ENCODE measurements at regions not wholly inside any gene's neighbourhood (a gene's known extent, or its start where the extent isn't known, plus 50 kb on each side); places are given as distances from the start of the nearest gene placed in this dataset.

DNA sequence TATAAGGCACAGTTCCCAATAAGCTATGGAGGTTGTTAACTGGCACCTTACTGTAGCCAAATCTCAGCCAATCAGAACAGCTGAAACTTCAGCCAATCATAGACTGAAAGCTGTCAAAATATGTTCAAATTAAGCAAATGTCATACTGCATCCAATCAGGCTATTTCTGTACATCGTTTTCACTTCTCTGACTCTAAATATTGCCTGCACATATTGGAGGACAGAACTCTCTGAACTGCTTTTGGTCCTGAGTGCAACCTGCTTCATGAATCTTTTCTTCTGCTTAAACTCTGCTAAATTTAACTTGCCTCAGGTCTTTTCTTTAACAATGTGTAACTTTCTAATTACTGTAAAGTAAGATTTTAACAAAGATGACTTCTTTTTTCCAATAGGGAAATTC is 1198.9 kb upstream of the PCDH7 start:
- DNase-seq, result no peak

DNA sequence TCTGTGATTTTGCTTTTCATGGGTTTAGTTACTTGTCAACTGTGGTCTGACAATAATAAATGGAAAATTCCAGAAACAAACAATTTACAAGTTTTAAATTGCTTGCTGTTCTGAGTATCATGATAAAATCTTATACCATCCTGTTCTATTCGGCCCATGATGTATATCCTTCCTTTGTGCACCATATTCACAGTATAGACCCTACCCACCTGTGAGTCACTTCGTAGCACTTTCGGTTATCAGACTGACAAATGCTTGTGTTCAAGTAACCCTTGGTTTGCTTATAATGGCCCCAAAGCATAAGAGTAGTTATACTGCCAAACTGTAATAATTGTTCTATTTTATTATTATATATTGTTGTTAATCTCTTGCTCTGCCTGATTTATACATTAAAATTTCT is 1183.4 kb upstream of the PCDH7 start:
- no peak for DNase-seq

DNA sequence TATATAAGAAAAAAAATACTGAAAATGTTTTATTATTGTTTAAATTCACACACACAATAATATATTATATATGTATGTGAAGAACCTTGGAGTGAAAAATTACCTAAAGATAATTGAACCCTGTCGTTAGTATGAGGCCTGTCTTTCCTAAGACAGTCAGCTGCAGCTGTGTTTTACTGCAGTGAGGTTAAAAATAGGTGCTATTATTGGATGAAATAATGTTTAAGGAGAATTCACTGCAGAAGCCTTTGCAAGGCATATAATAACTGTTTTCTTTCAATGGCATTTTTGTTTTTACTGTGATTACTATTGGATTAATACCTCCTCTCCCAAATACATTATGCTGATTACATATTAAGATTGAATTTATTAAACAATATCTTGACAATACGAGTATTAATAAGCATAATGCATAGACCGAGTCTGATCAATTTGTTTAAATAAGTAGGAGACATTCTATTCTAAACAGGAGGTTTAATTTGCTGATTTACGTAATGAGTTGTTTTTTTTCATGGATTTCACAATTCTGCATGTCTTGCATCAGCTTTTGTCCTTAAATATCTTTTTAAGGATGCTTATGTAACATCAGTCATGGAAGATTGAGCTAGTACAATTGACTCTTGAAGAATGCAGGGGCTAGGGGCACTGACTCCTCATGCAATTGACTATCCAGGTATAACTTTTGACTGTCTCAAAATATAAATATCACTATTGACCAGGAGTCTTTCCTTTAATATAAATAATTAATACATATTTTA is 1181.1 kb upstream of the PCDH7 start:
- DNase-seq, result no peak

DNA sequence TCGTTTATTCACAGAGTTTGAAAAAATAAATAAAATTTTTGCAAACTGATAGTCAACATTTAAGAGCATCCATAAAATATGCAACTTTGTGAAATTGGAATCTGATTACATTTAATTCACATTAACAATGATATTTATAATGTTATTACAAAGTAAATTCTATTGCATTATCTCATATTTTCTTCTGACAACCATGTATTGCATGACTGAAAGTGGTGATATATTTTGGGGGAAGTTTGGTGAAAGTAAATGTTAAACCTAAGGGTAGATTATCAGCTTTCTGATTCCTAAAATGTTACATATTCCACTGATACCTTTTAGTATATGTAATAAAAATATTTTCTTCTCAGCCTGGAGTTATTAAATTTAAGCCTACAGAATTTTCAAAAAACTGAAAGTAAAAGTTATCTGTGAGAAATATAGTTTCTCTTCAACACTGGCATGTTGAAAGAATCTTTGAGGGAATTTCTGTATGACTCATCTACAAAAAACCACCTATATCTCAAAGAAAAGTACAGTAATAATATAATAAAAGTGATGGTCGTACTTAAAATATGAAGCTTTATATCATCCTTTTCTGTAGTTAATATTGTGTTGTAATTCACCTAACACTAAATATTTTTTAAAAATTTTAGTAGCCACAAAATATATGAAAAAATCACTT is 1179.6 kb upstream of the PCDH7 start:
- DNase-seq, result no peak

DNA sequence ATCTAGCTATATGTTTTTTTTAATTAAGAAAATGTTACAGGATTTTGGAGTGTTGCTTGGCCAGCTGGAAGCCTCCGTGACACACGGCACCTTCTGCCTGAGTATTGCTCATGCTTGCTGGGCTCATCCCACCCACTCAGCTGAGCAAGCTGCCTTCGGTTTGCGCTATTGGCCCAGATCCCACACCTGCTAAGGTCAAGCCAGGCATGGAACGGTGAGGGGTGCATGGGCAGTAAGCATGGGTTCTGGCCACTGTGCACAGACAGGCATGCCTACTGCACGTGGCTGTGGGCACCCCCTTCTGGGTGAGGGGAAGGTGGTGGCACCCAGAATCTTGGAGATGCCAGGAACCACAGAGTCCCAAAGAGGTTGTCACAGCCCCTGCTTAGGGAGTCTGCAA is 1178.4 kb upstream of the PCDH7 start:
- no peak for DNase-seq

DNA sequence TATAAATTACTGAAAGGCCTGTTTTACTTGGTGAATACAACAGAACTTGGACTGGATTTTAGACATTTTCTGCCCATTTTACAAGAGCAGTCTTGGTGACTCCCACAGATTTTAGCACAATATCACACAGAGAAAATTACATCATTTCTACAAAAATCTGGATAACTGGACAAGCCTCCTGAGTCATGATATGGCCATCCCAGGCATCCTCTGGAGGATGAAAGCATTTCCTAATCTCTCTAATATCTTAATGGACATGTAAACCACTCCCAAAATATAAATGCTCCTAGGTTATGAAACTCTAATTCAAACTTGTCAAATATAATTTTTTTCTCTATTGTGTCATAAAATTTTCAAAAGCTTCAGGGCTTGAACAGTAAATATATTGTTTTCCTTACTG is 1170.8 kb upstream of the PCDH7 start:
- no peak for DNase-seq

DNA sequence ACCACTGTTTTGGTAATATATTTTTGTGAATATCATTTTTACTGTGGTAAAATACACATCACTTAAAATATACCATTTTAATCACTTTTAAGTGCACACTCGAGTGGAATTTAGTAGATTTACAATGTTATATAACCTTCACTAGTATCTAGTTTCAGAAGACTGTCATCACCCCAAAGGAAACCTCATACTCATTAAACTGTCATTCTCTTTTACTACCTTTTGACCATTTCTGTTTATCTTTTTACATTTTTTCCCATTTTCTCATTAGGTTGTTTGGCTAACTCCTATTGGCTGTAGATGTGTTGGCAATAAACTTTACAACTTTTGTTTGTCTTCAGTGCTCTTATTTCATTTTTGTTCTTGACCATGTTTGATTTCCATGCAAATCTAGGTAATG is 1168.3 kb upstream of the PCDH7 start:
- DNase-seq, result no peak

DNA sequence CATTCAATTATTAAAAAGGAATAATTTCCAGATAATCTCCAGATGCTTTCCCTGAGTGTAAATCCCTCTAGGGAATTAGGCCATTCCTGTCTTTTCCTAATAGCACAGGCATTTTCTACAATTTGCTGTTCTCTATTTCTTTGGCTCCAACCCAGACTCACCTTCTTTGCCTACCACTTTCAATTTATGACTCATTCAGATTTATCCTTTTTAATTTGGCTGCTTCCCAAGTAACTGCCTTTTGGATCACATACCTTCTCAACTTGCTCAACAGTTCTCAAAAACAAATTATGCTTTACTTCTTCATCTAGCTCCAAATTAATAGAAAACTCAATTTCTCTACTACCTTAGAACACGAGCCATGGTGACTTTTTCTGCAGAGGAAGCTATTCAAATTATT is 1166.3 kb upstream of the PCDH7 start:
- DNase-seq, result no peak

DNA sequence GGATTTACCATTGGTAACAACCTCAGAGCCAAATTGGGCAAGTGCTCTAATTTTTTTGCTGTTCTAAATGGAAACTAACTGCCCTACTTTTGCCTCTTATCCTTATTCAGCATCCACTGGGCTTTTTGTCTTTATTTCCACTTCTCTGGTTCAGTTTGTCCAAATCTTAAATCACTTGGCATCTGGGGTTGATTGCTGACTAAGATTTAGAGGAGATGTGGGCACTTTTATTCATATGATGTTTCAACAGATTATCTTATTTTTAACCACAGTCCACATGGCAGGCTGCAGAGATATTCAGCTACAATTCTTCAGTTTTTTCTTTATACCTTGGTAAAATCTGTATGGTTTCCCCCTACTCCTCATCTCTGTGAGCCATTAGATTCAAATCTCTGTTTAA is 1161.4 kb upstream of the PCDH7 start:
- DNase-seq, result no peak

DNA sequence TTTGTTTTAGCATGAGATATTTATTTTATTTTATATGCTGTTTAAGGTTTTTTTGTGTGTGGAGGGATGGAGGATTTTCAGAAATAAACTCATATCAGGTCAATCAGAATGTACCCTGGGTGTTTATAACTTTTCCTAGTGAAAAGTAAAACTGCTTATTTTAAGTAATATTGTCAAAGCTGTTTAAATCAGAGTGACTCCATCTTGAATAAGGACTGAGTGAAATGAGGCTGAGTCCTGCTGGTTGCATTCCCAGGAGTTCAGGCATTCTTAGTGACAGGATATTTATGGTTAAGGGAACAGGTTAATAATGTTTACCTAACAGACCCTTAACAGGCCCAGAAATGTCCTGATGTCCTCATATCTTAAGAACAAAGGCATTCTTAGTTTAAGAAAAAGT is 1160.9 kb upstream of the PCDH7 start:
- DNase-seq, result no peak

DNA sequence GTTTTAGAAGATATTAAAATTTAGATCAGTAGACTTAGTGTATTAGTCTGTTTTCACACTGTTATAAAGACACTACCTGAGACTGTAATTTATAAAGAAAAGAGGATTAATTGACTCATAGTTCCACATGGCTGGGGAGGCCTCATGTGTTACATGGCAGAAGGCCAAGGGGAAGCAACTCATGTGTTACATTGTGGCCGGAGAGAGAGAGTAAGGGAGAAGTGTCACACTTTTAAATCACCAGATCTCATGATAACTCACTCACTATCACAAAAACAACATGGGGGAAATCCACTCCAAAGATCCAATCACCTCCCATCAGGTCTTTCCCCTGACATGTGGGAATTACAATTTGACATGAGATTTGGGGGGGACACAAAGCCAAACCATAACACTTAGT is 1159.7 kb upstream of the PCDH7 start:
- DNase-seq, result no peak

DNA sequence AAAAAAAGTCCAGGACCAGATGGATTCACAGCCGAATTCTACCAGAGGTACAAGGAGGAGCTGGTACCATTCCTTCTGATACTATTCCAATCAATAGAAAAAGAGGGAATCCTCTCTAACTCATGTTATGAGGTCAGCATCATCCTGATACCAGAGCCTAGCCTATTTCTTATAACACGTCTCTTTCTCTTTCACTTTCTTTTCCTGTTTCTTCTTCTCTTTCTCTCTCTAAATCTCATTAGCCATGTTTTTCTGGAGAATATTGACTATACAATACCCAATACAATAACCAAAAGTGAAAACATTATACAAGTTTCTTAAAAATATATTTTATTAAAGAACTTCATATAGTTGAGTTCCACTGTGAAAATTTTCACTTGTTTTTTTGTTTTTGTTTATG is 1154.9 kb upstream of the PCDH7 start:
- no peak for DNase-seq

DNA sequence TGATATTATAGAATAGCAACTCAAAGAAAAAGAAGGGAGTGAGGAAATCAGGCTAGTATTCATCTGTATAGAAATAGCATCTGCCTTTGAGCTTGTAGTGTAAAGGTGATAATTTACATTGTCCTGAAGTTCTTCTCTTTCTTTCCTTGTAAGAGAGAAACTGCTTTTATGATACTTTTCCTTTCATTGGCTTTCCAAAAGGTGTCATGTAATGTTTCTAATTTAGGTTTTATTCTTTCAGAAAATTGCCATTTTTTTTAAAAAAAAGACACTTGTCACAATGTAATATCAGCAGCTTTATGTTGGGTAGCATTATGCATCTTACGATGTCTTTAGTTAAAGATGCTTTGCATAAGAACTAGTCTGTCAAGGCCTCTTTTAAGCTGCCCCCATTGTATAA is 1153.8 kb upstream of the PCDH7 start:
- no peak for DNase-seq

DNA sequence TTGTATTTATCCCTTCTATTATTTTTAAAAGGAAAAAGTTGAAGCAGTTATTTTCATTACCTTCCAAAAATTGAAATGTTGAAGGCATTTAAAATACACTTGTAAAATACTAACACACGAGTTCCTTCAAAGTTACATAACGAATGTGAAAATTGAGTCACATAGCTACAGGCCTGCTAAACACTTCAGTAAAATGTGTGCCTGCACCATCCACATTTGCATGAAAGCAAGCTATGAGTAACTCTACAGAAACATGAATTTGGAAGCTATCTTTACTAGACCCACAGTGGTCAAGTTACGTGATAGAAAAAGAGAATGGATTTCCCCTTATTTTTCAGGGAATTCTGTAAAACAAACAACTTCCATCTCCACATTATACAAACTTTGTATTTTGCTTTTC is 1148.8 kb upstream of the PCDH7 start:
- DNase-seq, result no peak

DNA sequence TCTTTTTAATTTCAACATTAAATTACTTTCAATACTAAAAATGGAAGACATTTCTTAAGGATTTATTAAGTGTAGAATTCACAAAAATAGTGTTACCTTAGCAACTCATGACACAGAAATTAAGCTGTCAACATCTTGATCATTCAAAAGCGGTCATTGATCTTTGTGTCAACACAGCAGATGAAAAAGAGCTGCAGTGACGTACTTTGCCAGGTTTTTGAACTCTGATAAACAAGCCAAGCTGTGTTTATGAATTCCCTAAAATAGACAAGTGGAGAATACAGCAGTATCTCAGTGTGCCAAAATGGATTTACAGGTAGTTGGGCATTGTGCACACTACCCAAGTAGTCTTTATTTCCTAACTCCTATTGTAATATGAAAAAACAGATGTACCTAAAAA is 1141.8 kb upstream of the PCDH7 start:
- no peak for DNase-seq

DNA sequence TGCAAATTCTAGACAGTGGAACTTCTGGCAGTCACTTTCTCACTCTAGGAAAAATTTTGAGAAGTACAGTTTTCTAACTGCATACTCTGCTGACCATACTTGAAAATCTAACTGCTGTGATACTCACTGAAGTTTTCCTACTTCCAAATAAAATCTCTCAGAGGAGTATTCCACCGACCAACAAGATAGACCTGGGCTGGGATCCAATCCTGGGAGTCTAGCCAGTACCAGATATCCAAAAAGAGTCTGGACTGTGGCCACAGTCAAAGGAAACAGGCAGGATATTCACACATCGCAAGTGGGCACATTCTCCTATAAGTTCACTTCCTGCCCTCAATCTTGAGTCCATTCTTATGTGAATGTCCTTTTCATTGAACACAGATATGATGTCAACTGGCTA is 1138.7 kb upstream of the PCDH7 start:
- no peak for DNase-seq

DNA sequence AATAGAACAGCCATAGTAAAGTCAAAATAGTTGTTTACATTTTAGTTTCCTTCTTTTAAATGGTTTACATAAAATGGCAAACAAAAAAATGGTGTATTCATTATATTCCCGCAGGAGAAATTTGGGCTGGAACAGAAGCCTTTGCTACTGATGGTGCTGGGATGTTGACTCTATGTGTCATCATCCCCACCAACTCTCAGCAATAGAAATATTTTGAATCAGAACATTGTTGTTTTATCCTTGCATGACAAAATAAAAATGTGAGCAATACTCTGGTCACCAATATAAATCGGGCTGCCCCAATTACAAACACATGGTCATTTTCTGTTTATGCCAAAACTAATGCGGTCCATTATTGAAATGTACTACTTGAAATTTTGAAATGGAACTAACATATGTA is 1131.6 kb upstream of the PCDH7 start:
- no peak for DNase-seq

DNA sequence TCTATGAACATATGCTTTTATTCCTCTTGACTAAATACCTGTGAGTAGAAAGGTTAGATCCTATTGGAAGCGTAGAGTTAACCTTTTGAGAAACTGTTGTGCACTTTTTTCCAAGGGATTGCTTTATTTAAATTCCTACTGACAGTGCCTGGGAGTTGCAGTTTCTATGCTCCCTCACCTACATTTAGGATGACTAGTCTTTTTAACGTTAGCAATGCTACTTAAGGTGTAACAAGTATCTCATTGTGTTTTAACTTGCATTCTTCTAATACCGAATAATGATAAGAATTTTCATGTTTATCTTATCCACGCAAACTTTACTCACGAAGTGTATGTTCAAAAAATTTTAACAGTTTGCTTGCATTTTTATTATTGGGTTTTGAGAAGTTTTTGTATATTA is 1123.9 kb upstream of the PCDH7 start:
- no peak for DNase-seq

DNA sequence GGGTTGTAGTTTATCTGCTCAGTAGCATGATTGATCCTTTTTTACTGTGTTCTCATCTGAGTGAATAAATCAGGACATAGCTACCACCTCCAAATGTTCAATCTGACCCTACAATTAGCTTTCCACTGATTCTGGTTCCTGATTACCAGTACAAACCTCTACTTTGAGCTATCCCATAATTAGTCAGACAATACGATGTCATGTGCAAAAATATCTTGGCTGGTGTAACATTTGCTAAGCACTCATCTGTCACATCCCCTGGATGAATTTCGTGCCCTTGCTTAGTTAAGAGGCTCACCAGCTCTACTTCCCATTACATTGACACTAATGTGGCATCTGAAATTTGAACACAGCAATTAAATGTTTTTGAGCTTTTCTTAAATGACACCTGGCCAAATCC is 1101.0 kb upstream of the PCDH7 start:
- DNase-seq, result no peak

DNA sequence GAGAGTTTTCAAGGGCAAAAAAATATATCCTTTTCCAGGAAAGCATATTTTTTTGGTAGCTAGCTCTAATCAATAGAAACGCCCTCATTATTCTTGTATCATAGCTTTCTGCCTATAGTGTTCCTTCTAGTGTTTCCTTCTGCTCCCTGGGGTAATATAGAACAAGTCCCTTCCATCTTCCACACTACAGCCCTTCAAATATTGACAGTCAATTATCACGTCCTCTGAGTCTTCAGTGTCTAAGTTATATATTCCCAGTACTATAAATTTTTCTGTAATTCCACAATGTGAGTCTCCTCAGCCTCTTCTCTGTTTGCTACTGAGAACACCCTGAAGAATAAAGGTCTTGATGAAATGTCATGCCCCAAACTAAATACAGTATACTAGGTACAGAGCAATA is 1088.0 kb upstream of the PCDH7 start:
- DNase-seq, result no peak

DNA sequence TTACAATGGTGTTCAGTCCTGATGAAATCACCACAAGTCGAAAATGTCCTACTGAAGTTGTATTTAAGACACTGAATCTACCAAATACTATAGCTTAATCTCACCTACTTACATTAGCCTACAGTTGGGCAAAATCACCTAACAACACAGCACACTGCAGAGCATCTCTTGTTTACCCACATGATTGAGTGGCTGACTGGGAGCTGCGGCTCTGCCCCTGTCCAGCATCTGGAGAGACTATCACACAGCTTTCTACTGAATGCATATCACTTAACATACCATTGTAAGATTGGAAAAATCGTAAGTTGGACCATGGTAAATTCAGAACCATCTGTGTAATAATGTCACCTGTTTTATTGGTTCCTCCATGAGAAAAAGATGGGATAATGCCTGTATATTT is 1083.2 kb upstream of the PCDH7 start:
- no peak for DNase-seq

DNA sequence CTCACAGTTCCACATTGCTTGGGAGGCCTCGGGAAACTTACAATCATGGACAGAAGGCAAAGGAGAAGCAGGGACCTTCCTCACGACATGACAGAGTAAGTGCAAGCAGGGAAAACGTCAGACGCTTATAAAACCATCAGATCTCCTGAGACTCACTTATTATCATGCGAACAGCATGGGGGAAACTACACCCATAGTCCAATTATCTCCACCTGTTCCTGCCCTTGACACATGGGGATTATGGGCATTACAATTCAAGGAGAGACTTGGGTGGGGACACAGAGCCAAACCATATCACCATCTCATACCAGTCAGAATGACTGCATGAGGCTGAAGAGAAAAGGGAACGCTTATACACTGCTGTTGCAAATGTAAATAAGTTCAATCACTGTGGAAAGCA is 1066.9 kb upstream of the PCDH7 start:
- DNase-seq, result no peak

DNA sequence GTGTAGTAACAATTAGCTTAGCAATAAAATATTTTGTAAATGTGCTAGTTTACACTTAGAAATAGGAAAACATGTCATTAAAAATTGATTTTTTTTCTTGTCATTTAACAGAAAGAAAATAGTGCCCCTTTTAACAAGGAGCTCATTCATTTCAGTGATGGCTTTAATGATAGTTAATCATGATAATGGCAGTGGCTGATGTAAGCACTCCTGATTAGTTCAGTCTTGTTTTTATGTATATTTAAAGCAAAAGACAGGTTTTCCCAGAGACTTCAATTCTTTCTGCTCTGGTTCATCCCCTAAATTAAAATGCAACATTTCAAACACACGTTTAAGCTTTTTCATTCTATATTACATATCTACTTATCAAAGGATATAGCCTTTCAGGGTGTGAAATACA is 1039.5 kb upstream of the PCDH7 start:
- no peak for DNase-seq

DNA sequence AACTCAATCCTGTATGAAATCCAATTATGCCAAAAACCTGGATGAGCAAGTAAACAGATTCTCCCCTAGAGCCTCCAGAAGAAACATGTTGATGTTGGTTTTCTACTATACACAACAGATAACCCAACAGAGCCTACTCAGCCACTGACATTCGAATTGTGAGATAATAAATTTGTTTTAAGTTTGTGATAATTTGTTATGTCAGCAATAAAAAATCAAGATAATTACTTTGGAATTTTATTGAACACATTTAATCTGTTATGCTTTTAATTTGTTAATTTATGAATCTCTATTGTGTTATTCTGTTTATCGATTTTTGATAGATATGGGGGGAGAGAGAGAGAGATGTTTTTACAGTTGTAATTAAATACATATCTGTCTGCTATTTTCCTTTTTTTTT is 1016.1 kb upstream of the PCDH7 start:
- no peak for DNase-seq

DNA sequence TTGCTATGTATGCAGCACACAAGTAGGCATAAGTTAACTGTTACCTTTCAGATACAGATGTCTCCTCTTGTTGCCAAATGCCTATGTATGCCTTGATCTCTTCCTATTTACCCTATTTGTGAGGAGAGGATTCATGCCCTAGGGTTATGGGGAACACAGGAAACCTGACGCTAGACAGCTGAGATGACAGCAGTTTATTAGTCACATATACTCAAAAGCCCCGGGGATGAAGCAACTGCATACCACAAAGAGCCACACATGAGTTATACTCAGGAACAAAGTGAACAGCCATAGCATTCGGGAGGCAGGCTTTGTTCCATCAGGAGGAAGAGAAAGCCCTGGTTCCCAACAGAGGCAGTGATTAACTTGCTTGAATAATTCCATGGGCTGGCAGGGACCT is 1011.7 kb upstream of the PCDH7 start:
- DNase-seq, result no peak
